Common myeloid progenitor, CD34-positive (primary cell): ENCODE measurements at regions not wholly inside any gene's neighbourhood (a gene's known extent, or its start where the extent isn't known, plus 50 kb on each side); places are given as distances from the start of the nearest gene placed in this dataset.

Experiments used
- CTCF ChIA-PET: fragments of 350-600 bp; sonication (Branson Sonifier 250); formaldehyde crosslinking; loops from one replicate; lab custom pipeline; 2021; ENCODE audit warnings: antibody characterized with exemption; lab: Charles Lee
- POLR2A ChIA-PET: fragments of 350-600 bp; sonication (Branson Sonifier 250); formaldehyde crosslinking; loops from one replicate; lab custom pipeline; 2021; ENCODE audit warnings: antibody characterized with exemption; lab: Charles Lee
- DNase-seq, 3 donors: peaks; one replicate each; pipeline versions ENCODE4 v3.0.0 to v3.0.0-alpha.2; 2013
- H3K27ac ChIP-seq, 2 experiments: 1 replicate in 1 of 2; 2 replicates in 1 of 2; pipeline ENCODE4 v1.7.0; 2013; ENCODE audit warnings: inconsistent platforms in 2 of 2, low read length in 2 of 2, mild to moderate bottlenecking in 2 of 2, low read depth in 1 of 2, moderate library complexity in 1 of 2; ENCODE audit not compliant: severe bottlenecking in 2 of 2, insufficient read depth in 1 of 2, poor library complexity in 1 of 2
- H3K27me3 ChIP-seq, 5 experiments: replicated peaks in 2 of 5; 1 replicate in 3 of 5; 2 replicates in 2 of 5; pipeline versions ENCODE4 v1.6.1 to v1.7.0; 2013; ENCODE audit warnings: low read length in 4 of 5, mild to moderate bottlenecking in 2 of 5, moderate library complexity in 2 of 5, inconsistent platforms in 1 of 5; ENCODE audit not compliant: insufficient read depth in 5 of 5, control insufficient read depth in 4 of 5
- H3K36me3 ChIP-seq, 4 experiments: 1 replicate in 2 of 4; 2 replicates in 2 of 4; pipeline versions ENCODE4 v1.6.1 to v1.7.0; 2013; ENCODE audit warnings: low read length in 3 of 4, control low read depth in 1 of 4, mild to moderate bottlenecking in 1 of 4; ENCODE audit not compliant: control insufficient read depth in 4 of 4, insufficient read depth in 4 of 4
- H3K4me1 ChIP-seq, 4 experiments: 1 replicate in 3 of 4; 2 replicates in 1 of 4; pipeline versions ENCODE4 v1.6.1 to v1.7.1; 2013; ENCODE audit warnings: low read length in 3 of 4, mild to moderate bottlenecking in 3 of 4, control low read depth in 1 of 4, inconsistent platforms in 1 of 4, moderate library complexity in 1 of 4; ENCODE audit not compliant: control insufficient read depth in 4 of 4, insufficient read depth in 4 of 4; ENCODE audit errors: control extremely low read depth in 1 of 4
- H3K4me3 ChIP-seq, 7 experiments: 1 replicate in 4 of 7; 2 replicates in 3 of 7; pipeline versions ENCODE4 v1.5.1 to v1.7.0; 2013; ENCODE audit warnings: mild to moderate bottlenecking in 7 of 7, low read length in 6 of 7, moderate library complexity in 6 of 7, inconsistent platforms in 2 of 7, low read depth in 2 of 7, control low read depth in 1 of 7; ENCODE audit not compliant: insufficient read depth in 4 of 7, control insufficient read depth in 1 of 7; ENCODE audit errors: extremely low read depth in 1 of 7
- H3K9me3 ChIP-seq, 5 experiments: 1 replicate in 4 of 5; 2 replicates in 1 of 5; pipeline versions ENCODE4 v1.6.1 to v1.7.1; 2013; ENCODE audit warnings: low read length in 4 of 5, mild to moderate bottlenecking in 2 of 5, inconsistent platforms in 1 of 5, low read depth in 1 of 5, moderate library complexity in 1 of 5; ENCODE audit not compliant: control insufficient read depth in 4 of 5, insufficient read depth in 2 of 5; ENCODE audit errors: control extremely low read depth in 1 of 5
- WGBS: methylation state at CpG from one replicate; pipeline ENCODE4 v1.1.5; 2013; ENCODE audit not compliant: insufficient coverage; 5-methylcytosine and 5-hydroxymethylcytosine counted together

GRCh38 chr6:98498144-98498775, 336.1 kb upstream of the POU3F2 start:
- no peaks in the 10 kb centered on the region for H3K9me3 ChIP-seq
- CTCF ChIA-PET: no interaction called here
- no peak overlapping the region for H3K4me3 ChIP-seq
- POLR2A ChIA-PET: no interaction called here
- no peaks in the 10 kb centered on the region for H3K27me3 ChIP-seq
- WGBS: 92% methylated on average over 5 of the region's 7 CpGs
- no peak overlapping the region for H3K27ac ChIP-seq
- no peak for DNase-seq
- no peaks in the 10 kb centered on the region for H3K36me3 ChIP-seq
- no peaks in the 10 kb centered on the region for H3K4me1 ChIP-seq

GRCh38 chr6:98498866-98499265, 335.5 kb upstream of the POU3F2 start:
- Histone ChIP-seq H3K9me3 (no peaks in the 10 kb centered on the region), H3K27ac (no peak overlapping the region), H3K36me3 (no peaks in the 10 kb centered on the region), H3K4me1 (no peaks in the 10 kb centered on the region), H3K27me3 (no peaks in the 10 kb centered on the region), H3K4me3 (no peak overlapping the region)
- POLR2A ChIA-PET: no interaction called here
- CTCF ChIA-PET: no interaction called here
- WGBS: 0% methylated on average over 2 of the region's 3 CpGs
- no peak for DNase-seq

- POLR2A ChIA-PET: no interaction called here
Measured at GRCh38 chr6:98514073-98514720, 320.2 kb upstream of the POU3F2 start.

GRCh38 chr6:98514796-98515195, 319.6 kb upstream of the POU3F2 start:
- no peaks in the 10 kb centered on the region for H3K27me3 ChIP-seq
- H3K27ac ChIP-seq: no peak overlapping the region
- no peaks in the 10 kb centered on the region for H3K36me3 ChIP-seq
- H3K4me3 ChIP-seq: no peak overlapping the region
- no peaks in the 10 kb centered on the region for H3K9me3 ChIP-seq
- no peak for DNase-seq
- ChIA-PET POLR2A (no interaction called here), CTCF (no interaction called here)
- H3K4me1 ChIP-seq: no peaks in the 10 kb centered on the region
- WGBS: 83% methylated on average over 1 of the region's 1 CpG

More at GRCh38 chr6:98514073-98514720, 320.2 kb upstream of the POU3F2 start:
- Histone ChIP-seq H3K27me3 (no peaks in the 10 kb centered on the region), H3K4me3 (no peak overlapping the region), H3K36me3 (no peaks in the 10 kb centered on the region), H3K9me3 (no peaks in the 10 kb centered on the region), H3K27ac (no peak overlapping the region), H3K4me1 (no peaks in the 10 kb centered on the region)
- WGBS: no CpG with 5 or more reads among the region's 2 CpGs
- CTCF ChIA-PET: no interaction called here
- no peak for DNase-seq

GRCh38 chr6:98516206-98516605, 318.2 kb upstream of the POU3F2 start:
- Histone ChIP-seq H3K27ac (no peak overlapping the region), H3K27me3 (no peaks in the 10 kb centered on the region), H3K36me3 (no peaks in the 10 kb centered on the region), H3K4me3 (no peak overlapping the region), H3K9me3 (no peaks in the 10 kb centered on the region), H3K4me1 (no peaks in the 10 kb centered on the region)
- ChIA-PET POLR2A (no interaction called here), CTCF (no interaction called here)
- DNase-seq: no peak
- WGBS: no CpG with 5 or more reads among the region's 2 CpGs

GRCh38 chr6:98516866-98517265, 317.5 kb upstream of the POU3F2 start:
- no peak for DNase-seq
- no peaks in the 10 kb centered on the region for H3K27me3 ChIP-seq
- H3K9me3 ChIP-seq: no peaks in the 10 kb centered on the region
- no peak overlapping the region for H3K27ac ChIP-seq
- H3K4me1 ChIP-seq: no peaks in the 10 kb centered on the region
- no peaks in the 10 kb centered on the region for H3K36me3 ChIP-seq
- WGBS: 50% methylated on average over 1 of the region's 4 CpGs
- ChIA-PET CTCF (no interaction called here), POLR2A (no interaction called here)
- no peak overlapping the region for H3K4me3 ChIP-seq

- Histone ChIP-seq H3K27ac (no peak overlapping the region), H3K27me3 (no peaks in the 10 kb centered on the region), H3K4me3 (no peak overlapping the region), H3K36me3 (no peaks in the 10 kb centered on the region), H3K4me1 (no peaks in the 10 kb centered on the region), H3K9me3 (no peaks in the 10 kb centered on the region)
- ChIA-PET CTCF (no interaction called here), POLR2A (no interaction called here)
- DNase-seq: no peak
- WGBS: 13% methylated on average over 2 of the region's 3 CpGs
Measured at GRCh38 chr6:98525860-98526259, 308.5 kb upstream of the POU3F2 start.
